SU-DHL-6 (cell line): ENCODE measurements at regions not wholly inside any gene's neighbourhood (a gene's known extent, or its start where the extent isn't known, plus 50 kb on each side); places are given as distances from the start of the nearest gene placed in this dataset.

Experiments
- H2AFZ ChIP-seq: fragments of 200-600 bp; sonication (generic); 2 replicates; pipeline ENCODE4 v1.6.1; 2014; ENCODE audit warnings: low read depth, mild to moderate bottlenecking, moderate library complexity, mixed read lengths, antibody characterized with exemption, low read length; ENCODE audit not compliant: severe bottlenecking
- H3F3A ChIP-seq: fragments of 200-600 bp; shearing (Covaris generic); 2 replicates; pipeline ENCODE4 v1.6.0; 2016; ENCODE audit warnings: antibody characterized with exemption, mild to moderate bottlenecking; ENCODE audit not compliant: insufficient read depth
- H3K27ac ChIP-seq: fragments of 200-600 bp; sonication (generic); 2 replicates; pipeline ENCODE4 v1.5.1; 2016; ENCODE audit warnings: low read depth, mild to moderate bottlenecking, low read length, moderate library complexity, mixed read lengths
- H3K27me3 ChIP-seq: fragments of 200-600 bp; sonication (generic), shearing (Covaris generic); 2 replicates; pipeline ENCODE4 v1.6.0; 2014; ENCODE audit warnings: mild to moderate bottlenecking, low read length
- H3K36me3 ChIP-seq: fragments of 200-600 bp; sonication (generic); 2 replicates; pipeline ENCODE4 v1.6.1; 2014; ENCODE audit warnings: mild to moderate bottlenecking, low read length, mixed read lengths
- H3K4me2 ChIP-seq: fragments of 300-600, 200-600 bp; shearing (Covaris generic), sonication (generic); 2 replicates; pipeline ENCODE4 v1.6.0; 2014; ENCODE audit warnings: low read length, low read depth, mild to moderate bottlenecking; ENCODE audit not compliant: poor library complexity, severe bottlenecking
- H3K4me3 ChIP-seq: fragments of 200-600 bp; sonication (generic); 2 replicates; pipeline ENCODE4 v1.5.1; 2014; ENCODE audit warnings: antibody characterized with exemption, low read length, mild to moderate bottlenecking, mixed read lengths; ENCODE audit not compliant: insufficient read depth, poor library complexity, severe bottlenecking
- H3K79me2 ChIP-seq: fragments of 200-600 bp; sonication (generic); 2 replicates; pipeline ENCODE4 v1.6.1; 2014; ENCODE audit warnings: mild to moderate bottlenecking, low read length, moderate library complexity; ENCODE audit not compliant: insufficient read depth
- H3K9ac ChIP-seq: fragments of 200-600 bp; sonication (generic); 2 replicates; pipeline ENCODE4 v1.7.0; 2014; ENCODE audit warnings: mild to moderate bottlenecking, low read length
- H3K9me2 ChIP-seq: fragments of 200-600 bp; sonication (generic); replicated peaks from 2 replicates; pipeline ENCODE4 v1.6.1; 2014; ENCODE audit warnings: low read length; ENCODE audit not compliant: insufficient read depth
- H3K9me3 ChIP-seq: fragments of 200-600 bp; sonication (generic); 2 replicates; pipeline ENCODE4 v1.6.1; 2014; ENCODE audit warnings: low read length, mixed read lengths; ENCODE audit not compliant: insufficient read depth
- H4K20me1 ChIP-seq: fragments of 200-600 bp; sonication (generic); 2 replicates; pipeline ENCODE4 v1.6.1; 2014; ENCODE audit warnings: low read depth, mild to moderate bottlenecking, antibody characterized with exemption, low read length, moderate library complexity, mixed read lengths
- EZH2phosphoT487 ChIP-seq: fragments of 200-600 bp; sonication (generic), shearing (Covaris generic); conservative IDR thresholded peaks from 2 replicates; pipeline ENCODE4 v1.6.1; 2018; ENCODE audit warnings: mild to moderate bottlenecking, antibody characterized with exemption, low read length, moderate library complexity, mixed read lengths
- TF ChIP-seq, protein P1 (sequence below): fragments of 200-600 bp; sonication (generic); IDR thresholded peaks from one replicate; pipeline ENCODE4 v1.5.1; 2017; ENCODE audit warnings: antibody characterized with exemption, mild to moderate bottlenecking, low read length, moderate library complexity; ENCODE audit not compliant: insufficient read depth, poor library complexity, severe bottlenecking

DNA sequence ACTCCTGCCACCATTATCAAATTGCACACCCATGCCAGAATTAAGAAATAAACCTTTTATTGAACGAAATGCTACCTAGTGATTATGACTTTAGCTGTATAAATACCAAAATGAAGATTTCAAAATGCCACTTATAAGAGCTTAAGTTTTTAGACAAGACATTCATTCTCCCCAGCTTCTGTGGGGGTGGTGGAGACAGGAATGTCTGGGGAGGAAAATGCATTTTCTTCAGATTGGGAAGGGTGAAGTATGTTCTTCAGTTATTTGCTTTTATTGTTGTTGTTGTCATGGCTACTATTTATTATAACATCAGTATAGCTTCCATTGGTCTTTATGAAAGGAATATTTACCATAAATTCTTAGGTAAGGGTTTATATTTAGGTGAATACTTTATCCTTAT, 132.7 kb upstream of the GMNC start:
- Histone ChIP-seq H3K27me3 (no peaks in the 10 kb centered on the region), H3F3A (no peaks in the 10 kb centered on the region), H3K4me2 (no peak overlapping the region), H3K4me3 (no peak overlapping the region), H3K79me2 (no peaks in the 10 kb centered on the region), H3K36me3 (no peaks in the 10 kb centered on the region), H4K20me1 (no peaks in the 10 kb centered on the region), H3K9ac (no peak overlapping the region), H3K27ac (no peak overlapping the region), H3K9me2 (no peaks in the 10 kb centered on the region), H2AFZ (no peak overlapping the region), H3K9me3 (no peaks in the 10 kb centered on the region)
- TF ChIP-seq, protein P1, sequence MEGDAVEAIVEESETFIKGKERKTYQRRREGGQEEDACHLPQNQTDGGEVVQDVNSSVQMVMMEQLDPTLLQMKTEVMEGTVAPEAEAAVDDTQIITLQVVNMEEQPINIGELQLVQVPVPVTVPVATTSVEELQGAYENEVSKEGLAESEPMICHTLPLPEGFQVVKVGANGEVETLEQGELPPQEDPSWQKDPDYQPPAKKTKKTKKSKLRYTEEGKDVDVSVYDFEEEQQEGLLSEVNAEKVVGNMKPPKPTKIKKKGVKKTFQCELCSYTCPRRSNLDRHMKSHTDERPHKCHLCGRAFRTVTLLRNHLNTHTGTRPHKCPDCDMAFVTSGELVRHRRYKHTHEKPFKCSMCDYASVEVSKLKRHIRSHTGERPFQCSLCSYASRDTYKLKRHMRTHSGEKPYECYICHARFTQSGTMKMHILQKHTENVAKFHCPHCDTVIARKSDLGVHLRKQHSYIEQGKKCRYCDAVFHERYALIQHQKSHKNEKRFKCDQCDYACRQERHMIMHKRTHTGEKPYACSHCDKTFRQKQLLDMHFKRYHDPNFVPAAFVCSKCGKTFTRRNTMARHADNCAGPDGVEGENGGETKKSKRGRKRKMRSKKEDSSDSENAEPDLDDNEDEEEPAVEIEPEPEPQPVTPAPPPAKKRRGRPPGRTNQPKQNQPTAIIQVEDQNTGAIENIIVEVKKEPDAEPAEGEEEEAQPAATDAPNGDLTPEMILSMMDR, result no peak
- no peak for TF ChIP-seq EZH2phosphoT487

DNA sequence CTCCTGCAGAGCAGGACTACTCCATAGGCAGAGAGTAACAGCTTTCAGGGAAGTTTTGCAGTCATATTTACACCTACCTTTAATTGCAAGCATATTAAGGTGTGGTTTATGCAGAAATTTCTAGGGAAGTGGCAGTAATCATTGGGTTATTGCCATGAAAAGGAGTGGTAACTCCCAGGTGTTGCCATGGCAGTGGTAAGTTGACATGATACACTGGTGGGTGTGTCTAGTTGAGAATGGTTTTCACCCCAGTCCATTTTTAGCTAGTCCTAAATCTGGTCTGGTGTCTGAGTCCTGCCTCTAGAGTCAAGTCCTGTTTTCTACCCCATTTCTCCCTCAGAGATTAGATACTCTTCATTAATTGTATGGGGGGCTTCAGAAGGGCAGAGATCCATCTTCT, 128.4 kb upstream of the GMNC start:
- no peak overlapping the region for H2AFZ ChIP-seq
- no peaks in the 10 kb centered on the region for H3K9me2 ChIP-seq
- H3F3A ChIP-seq, result no peaks in the 10 kb centered on the region
- H3K79me2 ChIP-seq, result no peaks in the 10 kb centered on the region
- H3K27ac ChIP-seq, result no peak overlapping the region
- no peak for TF ChIP-seq EZH2phosphoT487
- TF ChIP-seq, protein P1, result no peak
- H3K4me2 ChIP-seq, result no peak overlapping the region
- H3K4me3 ChIP-seq, result no peak overlapping the region
- H3K27me3 ChIP-seq, result no peaks in the 10 kb centered on the region
- no peaks in the 10 kb centered on the region for H3K9me3 ChIP-seq
- no peak overlapping the region for H3K9ac ChIP-seq
- H4K20me1 ChIP-seq, result no peaks in the 10 kb centered on the region
- no peaks in the 10 kb centered on the region for H3K36me3 ChIP-seq

- H3K36me3 ChIP-seq, result no peaks in the 10 kb centered on the region
- TF ChIP-seq, protein P1, result no peak
- no peak for TF ChIP-seq EZH2phosphoT487
- no peaks in the 10 kb centered on the region for H4K20me1 ChIP-seq
- no peaks in the 10 kb centered on the region for H3K9me3 ChIP-seq
- no peak overlapping the region for H3K4me2 ChIP-seq
- no peak overlapping the region for H3K4me3 ChIP-seq
- no peaks in the 10 kb centered on the region for H3K79me2 ChIP-seq
- no peak overlapping the region for H3K9ac ChIP-seq
- H3K27me3 ChIP-seq, result no peaks in the 10 kb centered on the region
- no peaks in the 10 kb centered on the region for H3K9me2 ChIP-seq
- no peak overlapping the region for H3K27ac ChIP-seq
- H3F3A ChIP-seq, result no peaks in the 10 kb centered on the region
- H2AFZ ChIP-seq, result no peak overlapping the region
Observed at GRCh38 chr3:190989218-190989617, 126.7 kb upstream of the GMNC start.

DNA sequence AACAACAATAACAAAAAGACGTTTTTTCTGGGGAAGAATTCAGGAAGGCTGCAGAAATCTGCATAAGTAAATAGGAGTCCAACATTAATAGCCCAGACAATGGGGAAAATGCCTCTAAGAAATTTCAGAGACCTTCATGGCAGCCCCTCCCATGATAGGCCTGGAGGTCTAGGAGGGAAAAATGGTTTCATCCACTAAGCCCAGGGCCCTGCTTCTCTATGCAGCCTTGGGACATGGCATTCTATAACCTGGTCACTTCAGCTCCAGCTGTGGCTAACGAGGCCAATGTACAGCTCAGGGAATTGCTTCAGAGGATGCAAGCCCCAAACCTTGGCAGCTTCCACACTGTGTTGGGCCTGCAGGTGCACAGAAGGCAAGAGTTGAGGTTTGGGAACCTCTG, 125.6 kb upstream of the GMNC start:
- no peaks in the 10 kb centered on the region for H3K79me2 ChIP-seq
- no peak overlapping the region for H3K4me3 ChIP-seq
- H3K27ac ChIP-seq, result no peak overlapping the region
- TF ChIP-seq EZH2phosphoT487, result no peak
- TF ChIP-seq, protein P1, result no peak
- no peak overlapping the region for H3K9ac ChIP-seq
- no peaks in the 10 kb centered on the region for H3K9me3 ChIP-seq
- no peaks in the 10 kb centered on the region for H3F3A ChIP-seq
- H3K9me2 ChIP-seq, result no peaks in the 10 kb centered on the region
- no peak overlapping the region for H2AFZ ChIP-seq
- H3K27me3 ChIP-seq, result no peaks in the 10 kb centered on the region
- H3K36me3 ChIP-seq, result no peaks in the 10 kb centered on the region
- H3K4me2 ChIP-seq, result no peak overlapping the region
- no peaks in the 10 kb centered on the region for H4K20me1 ChIP-seq
